ENCODE measurements at regions not wholly inside any gene's neighbourhood (a gene's known extent, or its start where the extent isn't known, plus 50 kb on each side); places are given as distances from the start of the nearest gene placed in this dataset.

GRCh38 chr5:145574889-145575573, 260.1 kb downstream of the PRELID2 start:
- Histone ChIP-seq H3K27ac (no peak overlapping the region), H3K27me3 (replicated peaks) (no peaks in the 10 kb centered on the region), H3K36me3 (replicated peaks) (no peaks in the 10 kb centered on the region), H3K4me3 (ENCODE audit: low read depth, low read length) (no peak overlapping the region)
- DNase-seq = peak; percentile 14
- in situ Hi-C loops (cut with HindIII; ENCODE audit: low pct_ligation_motif_present, low sequenced_read_pairs) = no loop called here
- TF ChIP-seq CTCF (IDR thresholded peaks at IDR 0.05; ENCODE audit: low read depth, low read length, missing control alignments) = no peak

- H3K4me3 ChIP-seq (ENCODE audit: low read depth, low read length) = no peak overlapping the region
- in situ Hi-C loops (cut with HindIII; ENCODE audit: low pct_ligation_motif_present, low sequenced_read_pairs) = no loop called here
- no peak for TF ChIP-seq CTCF (IDR thresholded peaks at IDR 0.05; ENCODE audit: low read depth, low read length, missing control alignments)
- DNase-seq = no peak
- no peak overlapping the region for H3K27ac ChIP-seq
- no peaks in the 10 kb centered on the region for H3K27me3 ChIP-seq (replicated peaks)
- H3K36me3 ChIP-seq (replicated peaks) = no peaks in the 10 kb centered on the region
Measured at GRCh38 chr5:145568581-145568980, 266.6 kb downstream of the PRELID2 start.

- Histone ChIP-seq H3K27me3 (replicated peaks) (no peaks in the 10 kb centered on the region), H3K4me3 (ENCODE audit: low read depth, low read length) (no peak overlapping the region), H3K36me3 (replicated peaks) (no peaks in the 10 kb centered on the region), H3K27ac (no peak overlapping the region)
- in situ Hi-C loops (cut with HindIII; ENCODE audit: low pct_ligation_motif_present, low sequenced_read_pairs) = no loop called here
- no peak for TF ChIP-seq CTCF (IDR thresholded peaks at IDR 0.05; ENCODE audit: low read depth, low read length, missing control alignments)
- peak; percentile 3 for DNase-seq
Measured at GRCh38 chr5:145562931-145563330, 272.2 kb downstream of the PRELID2 start.

- in situ Hi-C loops (cut with HindIII; ENCODE audit: low pct_ligation_motif_present, low sequenced_read_pairs) = no loop called here
- Histone ChIP-seq H3K36me3 (replicated peaks) (no peaks in the 10 kb centered on the region), H3K27me3 (replicated peaks) (no peaks in the 10 kb centered on the region), H3K4me3 (ENCODE audit: low read depth, low read length) (no peak overlapping the region), H3K27ac (no peak overlapping the region)
- no peak for TF ChIP-seq CTCF (IDR thresholded peaks at IDR 0.05; ENCODE audit: low read depth, low read length, missing control alignments)
- no peak for DNase-seq
Measured at GRCh38 chr5:145558288-145558687, 276.9 kb downstream of the PRELID2 start.

- no peaks in the 10 kb centered on the region for H3K27me3 ChIP-seq (replicated peaks)
- no peak for TF ChIP-seq CTCF (IDR thresholded peaks at IDR 0.05; ENCODE audit: low read depth, low read length, missing control alignments)
- in situ Hi-C loops (cut with HindIII; ENCODE audit: low pct_ligation_motif_present, low sequenced_read_pairs) = no loop called here
- H3K27ac ChIP-seq = no peak overlapping the region
- DNase-seq = no peak
- H3K36me3 ChIP-seq (replicated peaks) = no peaks in the 10 kb centered on the region
- no peak overlapping the region for H3K4me3 ChIP-seq (ENCODE audit: low read depth, low read length)
Measured at GRCh38 chr5:145557345-145557744, 277.8 kb downstream of the PRELID2 start.

GRCh38 chr5:145554399-145554798, 280.7 kb downstream of the PRELID2 start:
- no peaks in the 10 kb centered on the region for H3K27me3 ChIP-seq (replicated peaks)
- H3K36me3 ChIP-seq (replicated peaks) = no peaks in the 10 kb centered on the region
- H3K27ac ChIP-seq = no peak overlapping the region
- no peak for TF ChIP-seq CTCF (IDR thresholded peaks at IDR 0.05; ENCODE audit: low read depth, low read length, missing control alignments)
- in situ Hi-C loops (cut with HindIII; ENCODE audit: low pct_ligation_motif_present, low sequenced_read_pairs) = no loop called here
- peak; percentile 61 for DNase-seq
- H3K4me3 ChIP-seq (ENCODE audit: low read depth, low read length) = no peak overlapping the region
